Thymus (tissue), 11 donors: ENCODE measurements at regions not wholly inside any gene's neighbourhood (a gene's known extent, or its start where the extent isn't known, plus 50 kb on each side); places are given as distances from the start of the nearest gene placed in this dataset.

Experiments used
- DNase-seq, 9 donors: peaks; one replicate each; pipeline ENCODE4 v3.0.0-alpha.2; 2013; ENCODE audit warnings: low spot score in 9 of 9, low read depth in 6 of 9, missing footprints in 1 of 9
- H3K27ac ChIP-seq, 2 donors: one replicate each; pipeline ENCODE4 v1.5.1; 2013; ENCODE audit warnings: control low read depth in 1 of 2, low read depth in 1 of 2, low read length in 1 of 2, mild to moderate bottlenecking in 1 of 2, moderate library complexity in 1 of 2
- H3K27me3 ChIP-seq, 2 donors: one replicate each; pipeline ENCODE4 v1.5.1; 2013; ENCODE audit warnings: low read length in 1 of 2; ENCODE audit not compliant: control insufficient read depth in 2 of 2, insufficient read depth in 1 of 2
- H3K36me3 ChIP-seq, 2 donors: one replicate each; pipeline ENCODE4 v1.5.1; 2013; ENCODE audit warnings: low read length in 1 of 2, mild to moderate bottlenecking in 1 of 2, moderate library complexity in 1 of 2; ENCODE audit not compliant: control insufficient read depth in 2 of 2, insufficient read depth in 2 of 2
- H3K4me1 ChIP-seq, 2 donors: one replicate each; pipeline ENCODE4 v1.5.1; 2013; ENCODE audit warnings: low read length in 2 of 2; ENCODE audit not compliant: control insufficient read depth in 2 of 2, insufficient read depth in 2 of 2
- H3K4me3 ChIP-seq, 2 donors: one replicate each; pipeline ENCODE4 v1.5.1; 2013; ENCODE audit warnings: low read length in 2 of 2, control low read depth in 1 of 2, mild to moderate bottlenecking in 1 of 2
- H3K9me3 ChIP-seq, 2 donors: one replicate each; pipeline ENCODE4 v1.5.1; 2013; ENCODE audit warnings: low read length in 1 of 2, mild to moderate bottlenecking in 1 of 2; ENCODE audit not compliant: control insufficient read depth in 2 of 2, insufficient read depth in 1 of 2
- WGBS: extraction: QIAGEN DNeasy Blood & Tissue Kit; methylation state at CpG from one replicate; pipeline ENCODE4 v1.1.7; 2013; 5-methylcytosine and 5-hydroxymethylcytosine counted together
- donor health status: healthy.

DNA sequence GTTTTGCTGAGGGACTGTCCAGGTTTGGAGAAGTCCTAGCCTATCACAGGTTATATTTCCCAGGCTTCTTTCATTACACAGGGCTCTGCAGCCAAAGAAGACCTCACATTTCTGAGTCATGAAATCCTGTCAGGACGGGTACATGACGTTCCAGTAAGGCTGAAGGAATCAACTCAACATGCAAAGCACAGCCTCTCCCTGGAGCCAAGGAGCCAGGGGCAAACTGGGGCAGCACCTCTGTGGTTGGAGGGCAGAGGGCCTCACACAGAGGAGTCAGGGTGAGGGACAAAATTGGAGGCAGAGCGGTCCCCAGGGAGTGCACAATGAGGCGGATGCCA lies 116.3 kb upstream of the GDF10 start:
- no peaks in the 10 kb centered on the region for H3K27me3 ChIP-seq
- DNase-seq = no peak
- WGBS = 94% methylated on average over 4 of the region's 4 CpGs

GRCh38 chr10:47184273-47184672 lies 115.7 kb upstream of the GDF10 start:
- Histone ChIP-seq H3K9me3 (no peaks in the 10 kb centered on the region), H3K4me3 (no peak overlapping the region), H3K4me1 (peaks cover 15 to 20% of the 10 kb centered on the region in 2 donors), H3K27ac (no peak overlapping the region), H3K36me3 (no peaks in the 10 kb centered on the region), H3K27me3 (no peaks in the 10 kb centered on the region)
- WGBS = 89% methylated on average over 3 of the region's 3 CpGs
- no peak for DNase-seq

More for the DNA sequence above, 116.3 kb upstream of the GDF10 start:
- H3K4me3 ChIP-seq = no peak overlapping the region
- peaks cover 15 to 20% of the 10 kb centered on the region in 2 donors for H3K4me1 ChIP-seq
- H3K27ac ChIP-seq = no peak overlapping the region
- H3K9me3 ChIP-seq = no peaks in the 10 kb centered on the region
- no peaks in the 10 kb centered on the region for H3K36me3 ChIP-seq

- WGBS = 96% methylated on average over 11 of the region's 11 CpGs
Measured at GRCh38 chr10:47184724-47185330, 115.2 kb upstream of the GDF10 start.

GRCh38 chr10:47186941-47187340 lies 113.1 kb upstream of the GDF10 start:
- H3K9me3 ChIP-seq = no peaks in the 10 kb centered on the region
- H3K4me1 ChIP-seq = peaks cover 15 to 20% of the 10 kb centered on the region in 2 donors
- over 99% methylated on average over 7 of the region's 7 CpGs for WGBS
- H3K27me3 ChIP-seq = no peaks in the 10 kb centered on the region
- no peak overlapping the region for H3K4me3 ChIP-seq
- no peak for DNase-seq
- no peak overlapping the region for H3K27ac ChIP-seq
- no peaks in the 10 kb centered on the region for H3K36me3 ChIP-seq

More at GRCh38 chr10:47184724-47185330, 115.2 kb upstream of the GDF10 start:
- no peaks in the 10 kb centered on the region for H3K9me3 ChIP-seq
- H3K36me3 ChIP-seq = no peaks in the 10 kb centered on the region
- H3K4me3 ChIP-seq = no peak overlapping the region
- H3K27ac ChIP-seq = no peak overlapping the region
- H3K4me1 ChIP-seq = peaks cover 15 to 20% of the 10 kb centered on the region in 2 donors
- no peaks in the 10 kb centered on the region for H3K27me3 ChIP-seq
- DNase-seq = no peak

GRCh38 chr10:47187592-47187991 lies 112.4 kb upstream of the GDF10 start:
- Histone ChIP-seq H3K36me3 (no peaks in the 10 kb centered on the region), H3K27ac (no peak overlapping the region), H3K4me3 (no peak overlapping the region), H3K4me1 (peaks cover 15 to 20% of the 10 kb centered on the region in 2 donors), H3K9me3 (no peaks in the 10 kb centered on the region), H3K27me3 (no peaks in the 10 kb centered on the region)
- WGBS = 98% methylated on average over 7 of the region's 7 CpGs
- no peak for DNase-seq

DNA sequence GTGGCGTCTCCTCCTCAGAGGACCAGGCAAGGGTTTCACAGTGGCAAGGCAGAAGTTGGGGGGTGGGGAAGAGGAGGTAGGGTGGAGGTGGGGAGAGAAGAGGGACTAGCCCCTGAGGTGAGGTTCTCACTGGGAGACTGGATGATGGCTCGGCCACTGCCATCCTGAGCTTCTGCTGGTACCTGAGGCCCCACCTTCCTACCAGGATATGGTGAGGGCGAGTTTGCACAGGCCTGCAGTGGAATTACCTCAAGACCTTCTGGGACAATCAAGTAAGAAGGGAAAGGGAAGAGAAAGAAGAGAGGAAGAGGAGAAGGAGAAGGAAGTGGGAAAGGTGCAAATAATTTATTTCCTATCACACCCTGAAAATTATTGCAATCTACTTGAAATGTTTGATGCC lies 111.8 kb upstream of the GDF10 start:
- WGBS = 93% methylated on average over 3 of the region's 3 CpGs
- H3K36me3 ChIP-seq = no peaks in the 10 kb centered on the region
- H3K4me3 ChIP-seq = no peak overlapping the region
- peaks cover 14 to 17% of the 10 kb centered on the region in 2 donors for H3K4me1 ChIP-seq
- no peaks in the 10 kb centered on the region for H3K9me3 ChIP-seq
- H3K27me3 ChIP-seq = no peaks in the 10 kb centered on the region
- no peak for DNase-seq
- no peak overlapping the region for H3K27ac ChIP-seq

DNA sequence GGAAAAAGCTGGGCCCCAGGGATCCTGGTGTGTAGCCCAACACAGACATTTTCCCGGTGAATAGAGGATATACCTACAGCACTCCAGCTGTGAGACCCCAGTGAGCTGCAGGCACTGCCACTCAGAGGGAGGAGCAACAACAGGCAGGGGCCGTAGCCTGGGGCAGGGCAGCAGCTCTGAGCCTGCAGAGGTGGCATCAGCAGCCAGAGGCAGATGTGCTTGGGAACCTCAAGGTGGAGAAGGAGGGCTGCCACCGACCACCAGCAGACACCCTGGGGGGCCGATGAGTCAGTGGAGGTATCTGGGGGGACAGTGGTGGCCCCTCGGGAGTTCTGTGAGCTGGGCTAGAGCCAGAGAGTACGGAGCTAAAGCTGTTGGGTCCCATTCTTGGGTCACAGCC lies 110.2 kb upstream of the GDF10 start:
- DNase-seq = no peak
- H3K4me3 ChIP-seq = no peak overlapping the region
- H3K36me3 ChIP-seq = no peaks in the 10 kb centered on the region
- H3K27ac ChIP-seq = no peak overlapping the region
- H3K4me1 ChIP-seq = peaks cover 0 to under 1% of the 10 kb centered on the region in 2 donors
- 94% methylated on average over 6 of the region's 6 CpGs for whole genome bisulfite sequencing
- no peaks in the 10 kb centered on the region for H3K9me3 ChIP-seq
- H3K27me3 ChIP-seq = no peaks in the 10 kb centered on the region

DNA sequence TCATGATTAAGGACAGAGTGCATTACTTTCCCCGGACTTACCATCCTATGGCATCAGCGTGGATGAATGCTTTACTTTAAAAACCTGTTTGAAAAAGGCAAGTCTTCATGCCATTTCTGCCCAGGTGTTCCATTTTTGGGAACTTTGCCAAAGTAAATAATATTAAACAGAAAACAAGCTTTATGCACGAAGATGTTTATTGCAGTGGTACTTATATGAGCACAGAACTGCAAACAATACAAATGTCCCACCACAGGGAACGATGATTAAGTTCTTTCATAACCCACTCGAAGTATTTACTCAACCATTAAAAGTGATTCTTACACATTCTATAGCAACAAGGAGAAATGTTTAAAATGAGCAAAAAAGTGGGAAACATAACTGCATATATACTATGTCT lies 109.7 kb upstream of the GDF10 start:
- Histone ChIP-seq H3K27ac (no peak overlapping the region), H3K27me3 (no peaks in the 10 kb centered on the region), H3K4me1 (no peaks in the 10 kb centered on the region), H3K36me3 (no peaks in the 10 kb centered on the region), H3K9me3 (no peaks in the 10 kb centered on the region), H3K4me3 (no peak overlapping the region)
- 97% methylated on average over 5 of the region's 5 CpGs for WGBS
- DNase-seq = no peak

- no peak for DNase-seq
- WGBS = 97% methylated on average over 5 of the region's 5 CpGs
- no peak overlapping the region for H3K4me3 ChIP-seq
- H3K9me3 ChIP-seq = no peaks in the 10 kb centered on the region
- no peaks in the 10 kb centered on the region for H3K4me1 ChIP-seq
- H3K36me3 ChIP-seq = no peaks in the 10 kb centered on the region
- H3K27ac ChIP-seq = no peak overlapping the region
- H3K27me3 ChIP-seq = no peaks in the 10 kb centered on the region
Measured at GRCh38 chr10:47190802-47191450, 109.1 kb upstream of the GDF10 start.
